Left hindlimb (tissue), 1 donor: ENCODE measurements at regions not wholly inside any gene's neighbourhood (a gene's known extent, or its start where the extent isn't known, plus 50 kb on each side); places are given as distances from the start of the nearest gene placed in this dataset.

Experiments used
- DNase-seq: peaks from one replicate; pipeline ENCODE4 v3.0.0-alpha.2; 2018

GRCh38 chr6:145003145-145003544, 718.0 kb downstream of the UTRN start:
- no peak for DNase-seq

GRCh38 chr6:145006914-145007313, 721.8 kb downstream of the UTRN start:
- no peak for DNase-seq

- DNase-seq: no peak
Measured at GRCh38 chr6:145008715-145009114, 723.6 kb downstream of the UTRN start.

GRCh38 chr6:145009711-145010110, 724.6 kb downstream of the UTRN start:
- no peak for DNase-seq

GRCh38 chr6:145012039-145012662, 723.2 kb downstream of the EPM2A start:
- no peak for DNase-seq

GRCh38 chr6:145015739-145016558, 719.4 kb downstream of the EPM2A start:
- DNase-seq: no peak

- DNase-seq: no peak
Measured at GRCh38 chr6:145017051-145017450, 718.3 kb downstream of the EPM2A start.

- DNase-seq: no peak
Measured at GRCh38 chr6:145017516-145017915, 717.8 kb downstream of the EPM2A start.

- DNase-seq: no peak
Measured at GRCh38 chr6:145018027-145018426, 717.3 kb downstream of the EPM2A start.

- no peak for DNase-seq
Measured at GRCh38 chr6:145020114-145020513, 715.2 kb downstream of the EPM2A start.

- DNase-seq: no peak
Measured at GRCh38 chr6:145020543-145020942, 714.8 kb downstream of the EPM2A start.

- no peak for DNase-seq
Measured at GRCh38 chr6:145022199-145022796, 713.0 kb downstream of the EPM2A start.

- DNase-seq: no peak
Measured at GRCh38 chr6:145023116-145023726, 712.1 kb downstream of the EPM2A start.

- DNase-seq: no peak
Measured at GRCh38 chr6:145025488-145025887, 709.8 kb downstream of the EPM2A start.

GRCh38 chr6:145026267-145026679, 709.0 kb downstream of the EPM2A start:
- no peak for DNase-seq

GRCh38 chr6:145028144-145028818, 707.0 kb downstream of the EPM2A start:
- DNase-seq: no peak

- DNase-seq: no peak
Measured at GRCh38 chr6:145031001-145031400, 704.3 kb downstream of the EPM2A start.

- no peak for DNase-seq
Measured at GRCh38 chr6:145031962-145032361, 703.4 kb downstream of the EPM2A start.

GRCh38 chr6:145032562-145033145, 702.7 kb downstream of the EPM2A start:
- no peak for DNase-seq

GRCh38 chr6:145034664-145035063, 700.7 kb downstream of the EPM2A start:
- DNase-seq: no peak

- no peak for DNase-seq
Measured at GRCh38 chr6:145036236-145036635, 699.1 kb downstream of the EPM2A start.

GRCh38 chr6:145036848-145037567, 698.3 kb downstream of the EPM2A start:
- no peak for DNase-seq
